Caco-2 (cell line): ENCODE measurements at regions not wholly inside any gene's neighbourhood (a gene's known extent, or its start where the extent isn't known, plus 50 kb on each side); places are given as distances from the start of the nearest gene placed in this dataset.
A peak's percentile ranks its signal among the peaks of the same experiment; 100 is the strongest.

Experiments
- BruUV-seq: library from RNA; stranded (reverse); fragments of 400-500 nt; replicated peaks from 2 replicates; lab custom pipeline; 2021; lab: Mats Ljungman, UMichigan
- CTCF ChIA-PET: fragments of 300-600 bp; sonication (Branson Sonifier 250); formaldehyde crosslinking; loops from one replicate; lab custom pipeline; 2022; ENCODE audit warnings: antibody characterized with exemption; lab: Charles Lee
- POLR2A ChIA-PET: fragments of 300-600 bp; sonication (Branson Sonifier 250); formaldehyde crosslinking; loops from one replicate; lab custom pipeline; 2022; ENCODE audit warnings: antibody characterized with exemption; lab: Charles Lee
- DNase-seq, 2 experiments: peaks; one replicate each; pipeline versions ENCODE4 v3.0.0 to v3.0.0-alpha.2; 2020 to 2022
- H3K27me3 ChIP-seq: replicated peaks from 2 replicates; pipeline ENCODE4 v1.6.0; 2011; ENCODE audit warnings: low read length; ENCODE audit not compliant: control insufficient read depth, insufficient read depth
- H3K36me3 ChIP-seq: 2 replicates; pipeline ENCODE4 v1.5.1; 2011; ENCODE audit warnings: low read length; ENCODE audit not compliant: control insufficient read depth, insufficient read depth
- H3K4me1 ChIP-seq: fragments of 250-450 bp; sonication (Bioruptor Pico); 2 replicates; pipeline ENCODE4 v1.5.1; 2020; ENCODE audit warnings: mild to moderate bottlenecking
- H3K4me3 ChIP-seq: 2 replicates; pipeline ENCODE4 v1.5.1; 2011; ENCODE audit warnings: low read depth, mild to moderate bottlenecking, control low read depth, low read length
- H3K9me3 ChIP-seq: fragments of 250-450 bp; sonication (Bioruptor Pico); 2 replicates; pipeline ENCODE4 v1.5.1; 2020; ENCODE audit warnings: mild to moderate bottlenecking, moderate library complexity
- H3K27ac Mint-ChIP-seq: one replicate; pipeline ENCODE4 v1.8.0; 2022; ENCODE audit warnings: mixed read lengths; ENCODE audit not compliant: unreplicated experiment
- H3K27me3 Mint-ChIP-seq: one replicate; pipeline ENCODE4 v1.8.0; 2022; ENCODE audit warnings: mixed read lengths; ENCODE audit not compliant: insufficient read depth, unreplicated experiment
- H3K36me3 Mint-ChIP-seq: one replicate; pipeline ENCODE4 v1.8.0; 2022; ENCODE audit warnings: mild to moderate bottlenecking, mixed read lengths; ENCODE audit not compliant: insufficient read depth, unreplicated experiment
- H3K4me1 Mint-ChIP-seq: one replicate; pipeline ENCODE4 v1.8.0; 2022; ENCODE audit warnings: low read depth, mixed read lengths; ENCODE audit not compliant: unreplicated experiment
- H3K4me3 Mint-ChIP-seq: one replicate; pipeline ENCODE4 v1.8.0; 2022; ENCODE audit warnings: mild to moderate bottlenecking, moderate library complexity, mixed read lengths; ENCODE audit not compliant: unreplicated experiment
- H3K9me3 Mint-ChIP-seq: one replicate; pipeline ENCODE4 v1.8.0; 2022; ENCODE audit warnings: mixed read lengths; ENCODE audit not compliant: unreplicated experiment
- intact Hi-C: fragments of 100-400 bp; cut with micrococcal nuclease; formaldehyde crosslinking; loops from one replicate; pipeline ENCODE4 v1.10.0; 2022; ENCODE audit not compliant: unreplicated experiment
- TF ChIP-seq, protein P1 (sequence below), 2 experiments: fragments of 200-600 bp in 1 of 2; IDR thresholded peaks; 1 replicate in 1 of 2; 2 replicates in 1 of 2; pipeline versions ENCODE4 v1.5.1 to v1.8.0; 2011 to 2022; ENCODE audit warnings: antibody characterized with exemption in 1 of 2, control low read depth in 1 of 2, inconsistent platforms in 1 of 2, low read depth in 1 of 2, low read length in 1 of 2, mild to moderate bottlenecking in 1 of 2, moderate library complexity in 1 of 2; ENCODE audit not compliant: insufficient read depth in 1 of 2, severe bottlenecking in 1 of 2, unreplicated experiment in 1 of 2

DNA sequence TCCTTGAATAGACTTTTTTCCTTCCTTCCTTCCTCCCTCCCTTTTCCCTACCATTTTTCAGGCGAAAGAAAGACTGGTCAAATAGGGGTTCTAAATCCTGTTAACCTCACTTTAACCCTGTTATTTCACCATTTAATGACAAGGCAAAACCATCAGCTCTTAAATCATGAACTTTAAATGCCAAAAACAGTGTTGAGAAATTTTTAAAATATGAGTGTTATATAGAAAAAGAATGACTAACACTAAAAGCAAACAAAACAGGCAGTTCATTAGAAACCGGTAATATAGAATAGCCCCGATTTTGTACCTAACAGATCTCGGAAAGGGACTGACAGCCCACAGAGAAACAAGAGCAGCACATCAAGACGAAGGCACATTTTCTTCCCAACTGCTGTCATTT, 57.4 kb upstream of the CEP85L start:
- intact Hi-C loops = no loop called here
- no peak overlapping the region for H3K27ac Mint-ChIP-seq
- peak overlapping the region; percentile 20 for H3K4me3 Mint-ChIP-seq
- TF ChIP-seq, protein P1, sequence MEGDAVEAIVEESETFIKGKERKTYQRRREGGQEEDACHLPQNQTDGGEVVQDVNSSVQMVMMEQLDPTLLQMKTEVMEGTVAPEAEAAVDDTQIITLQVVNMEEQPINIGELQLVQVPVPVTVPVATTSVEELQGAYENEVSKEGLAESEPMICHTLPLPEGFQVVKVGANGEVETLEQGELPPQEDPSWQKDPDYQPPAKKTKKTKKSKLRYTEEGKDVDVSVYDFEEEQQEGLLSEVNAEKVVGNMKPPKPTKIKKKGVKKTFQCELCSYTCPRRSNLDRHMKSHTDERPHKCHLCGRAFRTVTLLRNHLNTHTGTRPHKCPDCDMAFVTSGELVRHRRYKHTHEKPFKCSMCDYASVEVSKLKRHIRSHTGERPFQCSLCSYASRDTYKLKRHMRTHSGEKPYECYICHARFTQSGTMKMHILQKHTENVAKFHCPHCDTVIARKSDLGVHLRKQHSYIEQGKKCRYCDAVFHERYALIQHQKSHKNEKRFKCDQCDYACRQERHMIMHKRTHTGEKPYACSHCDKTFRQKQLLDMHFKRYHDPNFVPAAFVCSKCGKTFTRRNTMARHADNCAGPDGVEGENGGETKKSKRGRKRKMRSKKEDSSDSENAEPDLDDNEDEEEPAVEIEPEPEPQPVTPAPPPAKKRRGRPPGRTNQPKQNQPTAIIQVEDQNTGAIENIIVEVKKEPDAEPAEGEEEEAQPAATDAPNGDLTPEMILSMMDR (IDR thresholded peaks at IDR 0.05; ENCODE audit: insufficient read depth in 1 of 2, low read depth in 1 of 2, low read length in 1 of 2, severe bottlenecking in 1 of 2, unreplicated experiment in 1 of 2) = no peak
- no peaks in the 10 kb centered on the region for H3K27me3 ChIP-seq
- ChIA-PET CTCF (no interaction called here), POLR2A (no interaction called here)
- BruUV-seq = no TSS peak
- no peaks in the 10 kb centered on the region for H3K9me3 Mint-ChIP-seq
- peaks cover 19% of the 10 kb centered on the region for H3K27me3 Mint-ChIP-seq
- no peaks in the 10 kb centered on the region for H3K9me3 ChIP-seq
- no peaks in the 10 kb centered on the region for H3K36me3 Mint-ChIP-seq
- peaks cover 6% of the 10 kb centered on the region for H3K4me1 Mint-ChIP-seq
- no peak overlapping the region for H3K4me3 ChIP-seq
- DNase-seq = no peak
- no peaks in the 10 kb centered on the region for H3K4me1 ChIP-seq
- no peaks in the 10 kb centered on the region for H3K36me3 ChIP-seq

DNA sequence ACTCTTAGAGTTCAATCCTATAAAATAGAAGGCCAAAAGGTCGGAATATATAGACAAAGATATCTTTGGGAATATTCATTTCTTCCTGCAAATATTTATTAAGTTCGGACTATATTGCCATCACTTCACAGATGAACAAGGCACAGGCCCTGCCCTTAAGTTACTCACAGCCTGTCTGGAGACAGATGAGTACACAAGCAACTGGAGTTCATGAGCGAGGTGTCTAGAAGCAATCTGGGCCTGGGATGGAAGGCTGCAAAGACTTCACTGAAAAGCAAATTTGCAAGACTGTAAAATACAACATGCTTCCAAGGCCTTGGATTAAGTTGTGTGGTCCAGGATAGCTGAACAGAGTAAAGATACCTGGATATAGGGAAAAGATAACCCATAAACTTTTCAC, 56.7 kb upstream of the CEP85L start:
- intact Hi-C loops = no loop called here
- Mint-ChIP-seq H3K9me3 (no peaks in the 10 kb centered on the region), H3K4me1 (peaks cover 6% of the 10 kb centered on the region), H3K27ac (no peak overlapping the region), H3K27me3 (peaks cover 16% of the 10 kb centered on the region), H3K4me3 (no peak overlapping the region), H3K36me3 (no peaks in the 10 kb centered on the region)
- TF ChIP-seq, protein P1 (IDR thresholded peaks at IDR 0.05; ENCODE audit: insufficient read depth in 1 of 2, low read depth in 1 of 2, low read length in 1 of 2, severe bottlenecking in 1 of 2, unreplicated experiment in 1 of 2) = no peak
- no peak for DNase-seq
- Histone ChIP-seq H3K27me3 (no peaks in the 10 kb centered on the region), H3K36me3 (no peaks in the 10 kb centered on the region), H3K9me3 (no peaks in the 10 kb centered on the region), H3K4me3 (no peak overlapping the region), H3K4me1 (no peaks in the 10 kb centered on the region)
- POLR2A ChIA-PET = no interaction called here
- no TSS peak for BruUV-seq
- CTCF ChIA-PET = no interaction called here

DNA sequence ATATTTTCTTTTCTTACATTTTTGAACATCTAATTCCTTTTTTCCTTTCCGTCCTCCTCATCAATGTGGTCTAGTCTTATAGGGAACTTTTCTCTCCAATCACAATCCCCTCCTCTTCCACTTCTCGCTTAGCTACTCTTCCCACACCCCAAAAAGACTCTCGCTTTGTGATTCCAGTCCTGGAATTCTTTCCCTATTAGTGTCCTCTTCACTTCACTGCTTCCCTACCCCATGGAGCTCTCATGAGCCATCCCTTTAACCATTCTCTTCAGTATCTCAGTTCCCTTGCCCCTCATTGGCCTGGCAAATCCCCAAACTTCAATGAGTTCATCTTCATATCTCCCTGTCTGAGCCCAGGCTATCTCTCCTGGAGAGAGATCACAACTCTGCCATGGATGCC, 55.3 kb upstream of the CEP85L start:
- no TSS peak for BruUV-seq
- Mint-ChIP-seq H3K9me3 (no peaks in the 10 kb centered on the region), H3K27ac (no peak overlapping the region), H3K27me3 (peaks cover 12% of the 10 kb centered on the region), H3K4me1 (peaks cover 6% of the 10 kb centered on the region), H3K36me3 (no peaks in the 10 kb centered on the region), H3K4me3 (no peak overlapping the region)
- Histone ChIP-seq H3K4me3 (no peak overlapping the region), H3K36me3 (no peaks in the 10 kb centered on the region), H3K9me3 (no peaks in the 10 kb centered on the region), H3K27me3 (no peaks in the 10 kb centered on the region), H3K4me1 (no peaks in the 10 kb centered on the region)
- intact Hi-C loops = no loop called here
- DNase-seq = no peak
- TF ChIP-seq, protein P1 (IDR thresholded peaks at IDR 0.05; ENCODE audit: insufficient read depth in 1 of 2, low read depth in 1 of 2, low read length in 1 of 2, severe bottlenecking in 1 of 2, unreplicated experiment in 1 of 2) = no peak
- CTCF ChIA-PET = interaction anchor here (0.7 kb wide), 1 partner anchor 70 kb away, joined by 3 read pairs; no protein-coding TSS in a partner anchor
- POLR2A ChIA-PET = no interaction called here
